ENCODE measurements at regions not wholly inside any gene's neighbourhood (a gene's known extent, or its start where the extent isn't known, plus 50 kb on each side); places are given as distances from the start of the nearest gene placed in this dataset.

GRCh38 chr17:72344613-72345012 lies 223.8 kb downstream of the SOX9 start:
- no peak for DNase-seq

DNA sequence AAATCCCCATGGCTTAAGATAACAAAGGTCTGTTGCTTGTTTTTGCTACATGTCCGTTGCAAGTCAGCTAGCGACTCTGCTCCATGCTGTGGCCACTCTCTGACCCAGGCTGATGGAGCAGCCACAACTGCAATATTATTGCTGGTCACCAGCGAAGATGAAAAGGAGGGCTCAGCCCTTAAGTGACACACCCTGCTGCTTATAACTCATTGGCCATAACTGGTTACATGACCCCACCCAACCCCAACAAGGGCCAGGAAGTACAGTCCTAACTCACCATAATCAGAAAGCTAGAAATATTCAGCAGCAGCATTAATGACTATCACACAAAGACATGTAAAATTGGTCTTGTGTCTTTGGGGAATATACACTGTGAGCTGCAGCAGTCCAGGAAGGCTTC lies 224.3 kb downstream of the SOX9 start:
- DNase-seq, result no peak

DNA sequence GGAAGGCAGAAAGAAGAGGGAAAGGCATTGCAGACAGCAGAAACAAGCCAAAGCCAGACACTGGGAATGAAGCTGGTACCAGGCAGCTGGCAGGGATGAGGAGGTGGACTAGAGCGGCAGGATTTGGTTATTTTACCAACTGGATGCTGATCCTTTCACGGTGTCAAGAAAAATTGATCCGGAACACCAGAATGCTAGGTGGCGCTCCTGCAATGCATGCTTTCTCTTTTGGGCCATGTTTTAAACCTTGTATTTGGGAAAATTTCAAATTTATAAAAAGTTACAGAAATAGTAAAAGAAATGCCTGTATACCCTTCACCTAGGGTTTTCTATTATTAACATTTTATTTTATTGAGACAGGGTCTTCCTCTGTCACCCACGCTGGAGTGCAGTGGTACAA lies 224.7 kb downstream of the SOX9 start:
- no peak for DNase-seq

GRCh38 chr17:72346306-72346705 lies 225.5 kb downstream of the SOX9 start:
- no peak for DNase-seq

GRCh38 chr17:72349011-72349410 lies 228.2 kb downstream of the SOX9 start:
- no peak for DNase-seq

- no peak for DNase-seq
Observed at GRCh38 chr17:72349491-72349995, 228.7 kb downstream of the SOX9 start.

GRCh38 chr17:72350073-72350472 lies 229.3 kb downstream of the SOX9 start:
- DNase-seq, result no peak

DNA sequence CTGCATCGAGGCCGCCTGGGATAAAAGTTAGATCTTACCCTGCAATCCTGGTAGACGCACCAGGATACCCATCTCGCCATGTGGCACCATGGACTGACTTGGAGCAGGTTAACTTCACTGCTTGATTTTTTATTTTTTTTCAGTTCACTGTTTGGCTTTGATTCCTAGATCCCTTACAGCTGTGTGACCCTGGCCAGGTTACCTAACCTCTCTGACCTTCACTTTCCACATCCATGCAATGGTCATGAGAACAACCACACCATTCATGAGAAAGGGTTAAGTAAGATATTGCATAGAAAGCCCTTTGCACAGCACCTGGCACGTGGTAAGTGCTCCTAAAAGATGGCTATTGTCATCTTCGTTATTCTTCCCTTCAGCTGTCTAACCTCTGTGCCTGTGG lies 230.5 kb downstream of the SOX9 start:
- no peak for DNase-seq

DNA sequence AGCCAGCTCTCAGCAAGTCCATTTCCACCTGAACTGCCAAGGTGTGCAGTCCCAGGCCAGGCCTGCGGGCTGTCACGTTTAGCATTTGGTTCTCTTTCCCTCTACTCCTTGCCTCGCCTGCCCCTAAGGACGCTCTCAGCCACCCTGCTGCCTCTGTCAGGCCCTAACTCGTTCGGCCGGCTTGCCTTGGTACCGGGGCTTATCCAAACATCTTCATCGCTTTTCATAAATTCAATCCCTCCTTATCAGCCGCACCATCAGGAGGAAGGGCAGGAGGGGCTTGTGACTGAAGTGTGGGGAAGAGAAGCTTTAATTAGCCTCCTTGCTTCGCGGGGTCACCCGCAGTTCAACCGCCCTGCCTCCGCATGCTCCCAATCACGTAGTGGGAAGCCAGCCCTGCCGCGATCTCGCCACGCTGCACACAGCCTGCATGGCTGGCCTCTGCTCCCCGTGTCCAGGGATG lies 231.1 kb downstream of the SOX9 start:
- no peak for DNase-seq

GRCh38 chr17:72353502-72353901 lies 232.7 kb downstream of the SOX9 start:
- DNase-seq, result no peak

- DNase-seq, result no peak
Observed at GRCh38 chr17:72354071-72354470, 233.3 kb downstream of the SOX9 start.

GRCh38 chr17:72357764-72358365 lies 237.0 kb downstream of the SOX9 start:
- no peak for DNase-seq

DNA sequence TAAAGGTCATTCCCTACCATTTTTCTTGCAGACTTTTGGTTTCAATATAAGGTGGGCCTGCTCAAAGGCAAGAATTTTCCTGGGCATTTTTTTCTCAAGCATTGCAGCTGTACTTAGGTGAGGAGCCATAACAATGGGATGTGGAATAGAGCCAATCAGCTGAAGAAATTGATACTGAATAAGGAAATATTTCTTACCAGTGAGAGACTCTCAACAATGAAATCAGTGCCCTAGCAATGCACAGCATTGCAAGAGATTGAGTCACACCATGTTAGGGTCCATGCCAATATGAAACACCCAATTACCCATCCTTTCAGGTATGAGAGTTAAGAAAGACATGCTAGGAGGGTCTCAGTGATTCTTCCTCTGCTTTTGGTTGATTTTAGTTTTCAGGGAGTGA lies 237.6 kb downstream of the SOX9 start:
- DNase-seq, result no peak

DNA sequence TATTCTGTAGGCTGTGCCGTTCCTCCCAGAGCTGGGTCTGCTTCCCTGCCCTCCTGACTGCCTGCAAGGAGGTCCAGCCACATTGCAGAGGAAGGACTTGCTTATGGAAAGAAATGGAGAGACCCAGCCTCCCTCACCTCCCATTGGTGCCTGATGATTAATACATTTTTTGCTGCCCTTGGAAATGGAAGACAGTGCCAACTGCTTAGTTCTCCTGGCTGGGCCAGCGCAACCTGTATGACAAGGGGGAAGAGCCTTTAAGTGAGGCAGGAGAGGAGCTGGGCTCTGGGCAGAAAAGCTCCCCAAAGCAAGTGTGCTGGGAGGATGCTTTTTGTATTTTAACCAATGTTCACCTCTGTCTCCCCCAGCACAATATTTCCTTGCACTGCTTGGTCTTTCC lies 238.5 kb downstream of the SOX9 start:
- no peak for DNase-seq

DNA sequence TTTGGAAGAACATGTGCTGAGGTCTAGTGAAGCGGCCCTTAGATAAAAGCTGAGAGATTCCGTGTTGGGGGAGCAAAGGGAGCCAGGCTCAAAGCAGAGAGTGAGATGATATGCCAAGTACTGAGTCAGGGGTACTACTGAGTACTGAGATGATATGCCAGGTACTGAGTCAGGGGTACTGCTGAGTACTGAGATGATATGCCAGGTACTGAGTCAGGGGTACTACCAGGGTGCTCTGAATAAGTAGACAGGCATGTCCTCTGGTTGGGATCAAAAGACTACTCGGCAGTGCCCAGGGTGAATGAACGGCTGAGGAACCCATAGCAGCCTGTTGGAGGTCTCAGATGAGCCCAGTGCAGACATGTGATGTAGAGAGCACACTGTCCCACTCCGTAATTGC lies 239.0 kb downstream of the SOX9 start:
- DNase-seq, result no peak

DNA sequence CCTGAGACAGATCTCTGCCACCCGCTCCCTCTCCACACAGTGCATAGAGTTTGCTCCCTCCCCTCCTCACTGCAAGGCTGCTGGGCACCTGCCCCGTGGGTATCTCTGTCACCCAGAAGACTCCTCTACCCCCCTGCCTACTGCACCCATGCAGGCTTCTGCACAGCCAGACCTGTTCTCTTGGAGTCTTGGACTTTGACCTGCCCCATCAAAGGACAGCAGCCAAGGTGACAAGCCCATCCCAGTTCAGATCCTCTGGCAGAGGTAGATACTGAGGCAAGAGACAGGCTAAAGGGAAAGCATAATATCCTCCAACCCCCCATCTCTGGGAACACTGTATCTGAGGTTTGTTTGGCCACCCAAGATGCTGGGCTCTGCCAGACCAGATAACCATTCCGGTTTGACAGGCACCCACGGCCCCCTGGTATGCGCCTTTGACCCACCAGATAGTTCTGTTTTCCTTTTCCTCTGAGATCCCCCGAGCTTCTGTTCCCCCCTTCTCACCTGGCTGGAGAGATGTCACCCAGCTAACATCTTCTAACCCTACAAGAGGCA lies 239.6 kb downstream of the SOX9 start:
- DNase-seq, result no peak

DNA sequence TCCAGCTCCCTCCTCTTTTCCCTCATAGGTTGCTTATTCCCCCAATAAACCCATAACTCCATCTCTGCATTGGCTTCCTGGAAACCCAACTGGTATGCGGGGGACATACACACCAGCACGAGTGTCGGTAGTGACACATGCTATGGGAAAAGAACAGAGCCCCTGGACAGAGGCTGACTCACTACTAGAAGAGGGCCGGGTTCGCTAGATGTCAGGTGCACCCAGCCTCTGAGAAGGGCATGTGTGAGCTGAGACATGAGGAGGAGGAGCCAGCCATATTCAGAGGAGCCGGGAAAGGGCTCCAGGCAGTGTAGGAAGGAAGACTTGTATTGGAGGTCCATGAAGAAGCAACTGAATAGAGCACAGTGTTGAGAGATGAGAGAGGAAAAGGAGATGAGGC lies 241.1 kb downstream of the SOX9 start:
- no peak for DNase-seq

DNA sequence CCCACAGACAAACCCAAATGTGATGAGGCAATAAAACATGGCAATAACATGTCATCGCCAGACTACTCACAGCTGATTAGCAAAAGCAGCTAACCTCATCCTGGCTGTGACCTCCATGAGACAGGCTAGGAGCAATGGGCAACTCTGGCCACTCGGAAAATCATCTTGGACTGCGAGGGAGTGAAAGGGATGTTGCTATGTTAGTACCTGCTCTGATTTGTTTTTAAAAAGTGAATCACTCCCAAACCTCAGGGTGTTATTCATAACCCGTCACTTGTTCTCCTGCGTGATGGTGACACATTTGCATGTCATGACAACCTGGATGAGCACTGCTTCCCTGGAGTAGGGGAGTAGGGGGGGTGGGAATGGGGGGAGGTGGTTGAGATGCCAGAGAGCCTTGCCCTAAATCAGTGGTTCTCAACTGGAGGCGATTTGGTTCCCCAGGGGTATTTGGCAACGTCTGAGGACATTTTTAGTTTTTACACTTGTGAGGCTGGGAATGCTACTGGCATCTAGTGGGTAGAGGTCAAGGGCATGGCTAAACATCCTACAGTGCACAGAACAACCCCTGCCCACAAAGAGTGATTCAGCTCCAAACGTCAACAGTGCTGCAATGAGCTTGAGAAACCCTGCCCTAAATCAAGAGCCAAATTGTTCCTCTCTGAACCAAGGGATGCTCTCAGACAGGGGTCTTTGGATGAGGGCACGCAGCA lies 241.7 kb downstream of the SOX9 start:
- DNase-seq, result no peak

DNA sequence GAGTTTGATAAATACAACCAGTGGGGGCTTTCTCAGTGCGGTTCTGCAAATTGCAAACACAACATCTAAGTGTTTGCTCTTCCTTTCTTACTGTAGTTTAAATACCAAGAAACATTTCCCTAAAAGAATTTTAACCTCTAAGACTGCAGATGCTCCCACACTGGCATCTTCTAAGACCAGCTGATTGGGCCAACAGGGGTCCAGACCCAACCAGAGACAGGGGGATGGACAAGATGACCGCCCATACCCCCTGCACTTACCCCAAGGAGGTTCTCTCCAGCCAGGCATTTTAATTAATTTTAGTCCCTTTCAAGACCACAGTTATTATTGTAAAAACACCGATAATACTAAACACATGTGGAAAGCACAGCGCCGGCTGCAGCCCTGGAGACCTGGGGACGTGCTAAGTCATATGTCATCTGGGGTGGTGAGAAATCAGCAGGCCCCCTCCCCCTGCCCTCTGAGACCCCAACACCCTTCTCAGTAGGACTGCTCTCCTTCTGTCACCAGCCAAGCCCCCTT lies 242.3 kb downstream of the SOX9 start:
- no peak for DNase-seq

DNA sequence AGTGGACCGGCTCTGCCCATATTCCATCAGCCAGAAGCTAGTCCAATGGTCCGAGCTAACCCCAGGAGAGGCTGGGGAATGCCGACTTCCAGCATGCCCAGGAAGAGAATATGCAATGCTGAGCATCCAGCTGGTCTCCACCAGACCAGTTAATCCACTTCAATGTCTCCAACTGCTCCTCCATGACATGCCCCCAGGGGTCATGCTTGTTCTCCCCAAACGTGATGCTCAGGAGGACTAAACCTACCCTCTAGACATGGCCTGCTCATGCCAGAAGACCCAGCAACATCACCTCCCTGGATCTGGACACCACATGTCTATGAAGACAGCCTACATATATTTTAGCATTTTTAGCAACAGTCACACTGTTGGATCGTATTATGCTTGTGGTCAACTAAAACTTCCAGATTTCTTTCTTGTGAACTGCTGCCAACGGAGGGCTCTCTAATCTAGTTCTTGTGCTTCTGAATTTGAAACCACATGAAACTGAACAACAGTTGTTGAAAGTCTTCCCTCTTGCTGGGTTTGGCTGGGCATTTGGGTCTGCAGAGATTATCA lies 245.1 kb downstream of the SOX9 start:
- no peak for DNase-seq

- DNase-seq, result no peak
Observed at GRCh38 chr17:72366626-72367025, 245.8 kb downstream of the SOX9 start.

DNA sequence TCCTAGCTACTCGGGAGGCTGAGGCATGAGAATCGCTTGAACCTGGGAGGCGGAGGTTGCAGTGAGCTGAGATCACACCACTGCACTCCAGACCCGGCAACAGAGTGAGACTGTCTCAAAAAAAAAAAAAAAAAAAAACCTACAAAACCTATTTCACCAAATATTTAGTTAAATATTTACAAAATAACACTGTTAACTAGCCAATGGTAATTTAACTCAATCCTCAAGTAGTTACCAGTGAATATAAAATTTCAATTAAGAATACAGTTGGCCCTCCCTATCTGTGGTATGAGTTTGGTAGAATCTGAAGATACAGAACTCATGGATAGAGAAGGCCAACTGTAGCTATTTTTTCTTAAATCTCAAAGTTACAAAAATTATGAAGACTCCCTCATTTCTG lies 247.4 kb downstream of the SOX9 start:
- DNase-seq, result no peak

- no peak for DNase-seq
Observed at GRCh38 chr17:72369366-72369765, 248.5 kb downstream of the SOX9 start.

- no peak for DNase-seq
Observed at GRCh38 chr17:72370819-72371218, 250.0 kb downstream of the SOX9 start.
